ENCODE measurements at regions not wholly inside any gene's neighbourhood (a gene's known extent, or its start where the extent isn't known, plus 50 kb on each side); places are given as distances from the start of the nearest gene placed in this dataset.

- no peak for TF ChIP-seq CTCF (IDR thresholded peaks at IDR 0.05)
- no peak for TF ChIP-seq EZH2 (IDR thresholded peaks at IDR 0.05)
- no peak for TF ChIP-seq EZH2phosphoT487 (IDR thresholded peaks at IDR 0.05)
Observed at GRCh38 chr11:13885083-13885482, 77.4 kb upstream of the SPON1 start.
